ENCODE measurements at regions not wholly inside any gene's neighbourhood (a gene's known extent, or its start where the extent isn't known, plus 50 kb on each side); places are given as distances from the start of the nearest gene placed in this dataset.

- ChIA-PET CTCF (no interaction called here), POLR2A (no interaction called here)
- no peak overlapping the region for H3K4me3 ChIP-seq (ENCODE audit: low read depth in 2 of 2, low read length in 2 of 2)
- DNase-seq (ENCODE audit: low read depth, low spot score) (no peak), ATAC-seq (no peak)
- H3K36me3 ChIP-seq (ENCODE audit: control insufficient read depth, insufficient read depth, low read length), result no peaks in the 10 kb centered on the region
- no peaks in the 10 kb centered on the region for H3K4me1 ChIP-seq (ENCODE audit: control insufficient read depth, insufficient read depth, low read length)
- H3K27me3 ChIP-seq (ENCODE audit: control insufficient read depth, insufficient read depth, low read length), result no peaks in the 10 kb centered on the region
- in situ Hi-C loops (cut with HindIII; ENCODE audit: low pct_unique_long_range_greater_than_20kb, low sequenced_read_pairs) (no loop called here), intact Hi-C loops (cut with micrococcal nuclease; ENCODE audit: unreplicated experiment) (no loop called here)
- H3K27ac ChIP-seq (ENCODE audit: low read length), result no peak overlapping the region
- no TSS peak for BruUV-seq (replicated peaks)
- TF ChIP-seq SIN3A (IDR thresholded peaks at IDR 0.05; ENCODE audit: borderline replicate concordance, insufficient read depth, low read depth, low read length) (no peak), CTCF (IDR thresholded peaks at IDR 0.05) (no peak), POLR2AphosphoS5 (IDR thresholded peaks at IDR 0.05; ENCODE audit: low read depth, low read length) (no peak), REST (IDR thresholded peaks at IDR 0.05; ENCODE audit: insufficient read depth in 1 of 2, low read depth in 2 of 2, low read length in 1 of 2) (no peak), TCF7L2 (IDR thresholded peaks at IDR 0.05; ENCODE audit: low read depth, low read length) (no peak)
- no peaks in the 10 kb centered on the region for H3K9me3 ChIP-seq (ENCODE audit: control insufficient read depth, insufficient read depth, low read depth, low read length)
These were observed 165.6 kb upstream of the LINGO1 start for GRCh38 chr15:77798151-77798835.

- DNase-seq (ENCODE audit: low read depth, low spot score) (no peak), ATAC-seq (no peak)
- Histone ChIP-seq H3K4me1 (ENCODE audit: control insufficient read depth, insufficient read depth, low read length) (no peaks in the 10 kb centered on the region), H3K27me3 (ENCODE audit: control insufficient read depth, insufficient read depth, low read length) (no peaks in the 10 kb centered on the region), H3K36me3 (ENCODE audit: control insufficient read depth, insufficient read depth, low read length) (no peaks in the 10 kb centered on the region), H3K27ac (ENCODE audit: low read length) (no peak overlapping the region), H3K4me3 (ENCODE audit: low read depth in 2 of 2, low read length in 2 of 2) (no peak overlapping the region), H3K9me3 (ENCODE audit: control insufficient read depth, insufficient read depth, low read depth, low read length) (no peaks in the 10 kb centered on the region)
- no TSS peak for BruUV-seq (replicated peaks)
- in situ Hi-C loops (cut with HindIII; ENCODE audit: low pct_unique_long_range_greater_than_20kb, low sequenced_read_pairs) (no loop called here), intact Hi-C loops (cut with micrococcal nuclease; ENCODE audit: unreplicated experiment) (no loop called here)
- CTCF ChIA-PET, result interaction anchor here (0.9 kb wide), 1 partner anchor 24 kb away, joined by 3 read pairs; no protein-coding TSS in a partner anchor
- no peak for TF ChIP-seq TCF7L2 (IDR thresholded peaks at IDR 0.05; ENCODE audit: low read depth, low read length)
- no peak for TF ChIP-seq POLR2AphosphoS5 (IDR thresholded peaks at IDR 0.05; ENCODE audit: low read depth, low read length)
- no peak for TF ChIP-seq CTCF (IDR thresholded peaks at IDR 0.05)
- TF ChIP-seq REST (IDR thresholded peaks at IDR 0.05; ENCODE audit: insufficient read depth in 1 of 2, low read depth in 2 of 2, low read length in 1 of 2), result no peak
- TF ChIP-seq SIN3A (IDR thresholded peaks at IDR 0.05; ENCODE audit: borderline replicate concordance, insufficient read depth, low read depth, low read length), result no peak
- POLR2A ChIA-PET, result interaction anchor here (0.7 kb wide), 1 partner anchor 162 kb away, joined by 3 read pairs; no protein-coding TSS in a partner anchor
These were observed 164.6 kb upstream of the LINGO1 start for GRCh38 chr15:77797270-77797669.

Measured in Panc1 (cell line).